ENCODE measurements at regions not wholly inside any gene's neighbourhood (a gene's known extent, or its start where the extent isn't known, plus 50 kb on each side); places are given as distances from the start of the nearest gene placed in this dataset.

GRCh38 chr2:104361414-104361813 is 492.5 kb upstream of the POU3F3 start:
- no peaks in the 10 kb centered on the region for H4K20me1 ChIP-seq (ENCODE audit: control insufficient read depth, extremely low read depth, insufficient read depth, low read length)
- DNase-seq (ENCODE audit: low read depth in 2 of 2) = no peak
- H3K9ac ChIP-seq (ENCODE audit: insufficient read depth, low read length) = no peak overlapping the region
- no peak overlapping the region for H3K4me3 ChIP-seq (replicated peaks in 1 of 4; ENCODE audit: control extremely low read depth in 1 of 4, insufficient read depth in 1 of 4, low read depth in 3 of 4, low read length in 4 of 4)
- H3K9me3 ChIP-seq (ENCODE audit: control insufficient read depth, insufficient read depth, low read depth, low read length) = no peaks in the 10 kb centered on the region
- H3K27ac ChIP-seq (ENCODE audit: insufficient read depth, low read length) = no peak overlapping the region
- H3K4me1 ChIP-seq (ENCODE audit: control insufficient read depth, extremely low read depth, insufficient read depth, low read length) = no peaks in the 10 kb centered on the region
- no peaks in the 10 kb centered on the region for H3K79me2 ChIP-seq (ENCODE audit: control insufficient read depth, insufficient read depth, low read length)
- H3K4me2 ChIP-seq (ENCODE audit: extremely low read depth, insufficient read depth, low read length) = no peak overlapping the region
- no peak overlapping the region for H2AFZ ChIP-seq (ENCODE audit: low read length)
- no peaks in the 10 kb centered on the region for H3K27me3 ChIP-seq (ENCODE audit: control insufficient read depth, insufficient read depth, low read length)
- no peak for TF ChIP-seq EZH2 (IDR thresholded peaks at IDR 0.05; ENCODE audit: low read length, missing control alignments)
- TF ChIP-seq CTCF (conservative IDR thresholded peaks at IDR 0.05 in 1 of 2, IDR thresholded peaks at IDR 0.05 in 1 of 2; ENCODE audit: low read depth in 1 of 2, low read length in 2 of 2) = no peak
- H3K36me3 ChIP-seq (ENCODE audit: control insufficient read depth, insufficient read depth, low read length) = no peaks in the 10 kb centered on the region

- no peak overlapping the region for H3K4me3 ChIP-seq (replicated peaks in 1 of 4; ENCODE audit: control extremely low read depth in 1 of 4, insufficient read depth in 1 of 4, low read depth in 3 of 4, low read length in 4 of 4)
These were observed 485.8 kb upstream of the POU3F3 start for GRCh38 chr2:104368089-104368488.

DNA sequence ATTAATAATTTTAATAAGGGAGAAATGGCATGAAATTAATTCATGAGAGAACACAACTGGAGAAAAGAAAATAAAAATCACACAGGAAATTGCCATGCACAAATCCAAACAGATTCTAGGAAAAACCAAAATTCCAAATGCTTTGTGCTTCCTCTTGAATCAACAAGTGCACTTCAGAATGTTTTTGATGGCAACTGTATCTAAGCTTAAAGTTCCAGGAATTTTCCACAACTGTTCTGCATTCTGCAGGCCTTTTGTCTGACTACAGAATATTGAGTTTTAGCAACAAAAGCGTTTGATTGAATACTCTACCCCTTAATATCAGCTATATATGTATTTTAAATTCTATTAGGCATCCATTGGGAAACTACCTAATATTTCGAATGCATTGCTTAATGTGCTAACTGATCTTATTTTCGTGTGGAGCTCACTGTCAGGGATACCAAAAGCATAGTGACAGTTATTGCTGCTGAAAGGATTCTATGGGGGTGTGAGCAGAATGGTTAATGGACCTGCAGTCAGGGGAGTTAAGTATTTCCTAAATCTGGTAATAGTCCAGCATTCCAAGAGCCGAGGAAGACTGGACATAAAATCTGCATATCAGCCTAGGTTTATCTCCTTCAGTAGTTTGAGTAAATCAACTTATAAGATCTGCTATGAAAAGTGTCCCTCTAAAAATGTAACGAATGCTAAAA is 482.7 kb upstream of the POU3F3 start:
- no peak overlapping the region for H3K27ac ChIP-seq (ENCODE audit: insufficient read depth, low read length)
- no peak overlapping the region for H2AFZ ChIP-seq (ENCODE audit: low read length)
- H3K9me3 ChIP-seq (ENCODE audit: control insufficient read depth, insufficient read depth, low read depth, low read length) = no peaks in the 10 kb centered on the region
- DNase-seq (ENCODE audit: low read depth in 2 of 2) = no peak
- H3K27me3 ChIP-seq (ENCODE audit: control insufficient read depth, insufficient read depth, low read length) = no peaks in the 10 kb centered on the region
- H3K4me1 ChIP-seq (ENCODE audit: control insufficient read depth, extremely low read depth, insufficient read depth, low read length) = no peaks in the 10 kb centered on the region
- H3K79me2 ChIP-seq (ENCODE audit: control insufficient read depth, insufficient read depth, low read length) = no peaks in the 10 kb centered on the region
- H3K9ac ChIP-seq (ENCODE audit: insufficient read depth, low read length) = no peak overlapping the region
- H3K36me3 ChIP-seq (ENCODE audit: control insufficient read depth, insufficient read depth, low read length) = no peaks in the 10 kb centered on the region
- TF ChIP-seq CTCF (conservative IDR thresholded peaks at IDR 0.05 in 1 of 2, IDR thresholded peaks at IDR 0.05 in 1 of 2; ENCODE audit: low read depth in 1 of 2, low read length in 2 of 2) = no peak
- no peak for TF ChIP-seq EZH2 (IDR thresholded peaks at IDR 0.05; ENCODE audit: low read length, missing control alignments)
- no peak overlapping the region for H3K4me2 ChIP-seq (ENCODE audit: extremely low read depth, insufficient read depth, low read length)
- no peaks in the 10 kb centered on the region for H4K20me1 ChIP-seq (ENCODE audit: control insufficient read depth, extremely low read depth, insufficient read depth, low read length)
- no peak overlapping the region for H3K4me3 ChIP-seq (replicated peaks in 1 of 4; ENCODE audit: control extremely low read depth in 1 of 4, insufficient read depth in 1 of 4, low read depth in 3 of 4, low read length in 4 of 4)

More at GRCh38 chr2:104368089-104368488, 485.8 kb upstream of the POU3F3 start:
- no peak for TF ChIP-seq CTCF (conservative IDR thresholded peaks at IDR 0.05 in 1 of 2, IDR thresholded peaks at IDR 0.05 in 1 of 2; ENCODE audit: low read depth in 1 of 2, low read length in 2 of 2)
- no peak for TF ChIP-seq EZH2 (IDR thresholded peaks at IDR 0.05; ENCODE audit: low read length, missing control alignments)
- H3K4me1 ChIP-seq (ENCODE audit: control insufficient read depth, extremely low read depth, insufficient read depth, low read length) = no peaks in the 10 kb centered on the region
- H3K4me2 ChIP-seq (ENCODE audit: extremely low read depth, insufficient read depth, low read length) = no peak overlapping the region
- H4K20me1 ChIP-seq (ENCODE audit: control insufficient read depth, extremely low read depth, insufficient read depth, low read length) = no peaks in the 10 kb centered on the region
- no peak overlapping the region for H3K9ac ChIP-seq (ENCODE audit: insufficient read depth, low read length)
- H3K9me3 ChIP-seq (ENCODE audit: control insufficient read depth, insufficient read depth, low read depth, low read length) = no peaks in the 10 kb centered on the region
- DNase-seq (ENCODE audit: low read depth in 2 of 2) = no peak
- H3K79me2 ChIP-seq (ENCODE audit: control insufficient read depth, insufficient read depth, low read length) = no peaks in the 10 kb centered on the region
- no peak overlapping the region for H3K27ac ChIP-seq (ENCODE audit: insufficient read depth, low read length)
- H3K36me3 ChIP-seq (ENCODE audit: control insufficient read depth, insufficient read depth, low read length) = no peaks in the 10 kb centered on the region
- no peaks in the 10 kb centered on the region for H3K27me3 ChIP-seq (ENCODE audit: control insufficient read depth, insufficient read depth, low read length)
- H2AFZ ChIP-seq (ENCODE audit: low read length) = no peak overlapping the region

All from fibroblast of lung (primary cell).